ENCODE measurements at regions not wholly inside any gene's neighbourhood (a gene's known extent, or its start where the extent isn't known, plus 50 kb on each side); places are given as distances from the start of the nearest gene placed in this dataset.

DNA sequence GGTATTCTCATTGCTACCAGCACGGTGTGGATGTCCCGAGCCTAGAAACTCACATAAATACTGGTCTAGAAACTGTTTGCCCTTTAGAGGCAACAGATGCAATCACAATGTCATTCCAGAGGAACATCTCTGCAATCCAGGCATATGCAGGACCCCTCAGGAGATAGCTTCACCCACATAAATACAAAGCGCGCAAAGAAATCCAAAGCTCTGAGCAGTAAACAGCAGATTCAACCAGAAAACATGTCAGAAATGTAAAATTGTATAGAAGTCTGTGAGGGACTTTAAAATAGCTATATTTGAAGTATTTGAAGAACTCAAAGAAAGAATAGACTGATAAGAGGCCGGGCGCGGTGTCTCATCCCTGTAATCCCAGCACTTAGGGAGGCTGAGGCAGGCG lies 291.7 kb downstream of the FAM43A start:
- no peak for DNase-seq (ENCODE audit: extremely low read depth, insufficient read length)
- TF ChIP-seq, protein P1, sequence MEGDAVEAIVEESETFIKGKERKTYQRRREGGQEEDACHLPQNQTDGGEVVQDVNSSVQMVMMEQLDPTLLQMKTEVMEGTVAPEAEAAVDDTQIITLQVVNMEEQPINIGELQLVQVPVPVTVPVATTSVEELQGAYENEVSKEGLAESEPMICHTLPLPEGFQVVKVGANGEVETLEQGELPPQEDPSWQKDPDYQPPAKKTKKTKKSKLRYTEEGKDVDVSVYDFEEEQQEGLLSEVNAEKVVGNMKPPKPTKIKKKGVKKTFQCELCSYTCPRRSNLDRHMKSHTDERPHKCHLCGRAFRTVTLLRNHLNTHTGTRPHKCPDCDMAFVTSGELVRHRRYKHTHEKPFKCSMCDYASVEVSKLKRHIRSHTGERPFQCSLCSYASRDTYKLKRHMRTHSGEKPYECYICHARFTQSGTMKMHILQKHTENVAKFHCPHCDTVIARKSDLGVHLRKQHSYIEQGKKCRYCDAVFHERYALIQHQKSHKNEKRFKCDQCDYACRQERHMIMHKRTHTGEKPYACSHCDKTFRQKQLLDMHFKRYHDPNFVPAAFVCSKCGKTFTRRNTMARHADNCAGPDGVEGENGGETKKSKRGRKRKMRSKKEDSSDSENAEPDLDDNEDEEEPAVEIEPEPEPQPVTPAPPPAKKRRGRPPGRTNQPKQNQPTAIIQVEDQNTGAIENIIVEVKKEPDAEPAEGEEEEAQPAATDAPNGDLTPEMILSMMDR (IDR thresholded peaks at IDR 0.05; ENCODE audit: insufficient read depth, low read length, poor library complexity, severe bottlenecking): no peak
- H3K36me3 ChIP-seq (ENCODE audit: control insufficient read depth, insufficient read depth, low read length): no peaks in the 10 kb centered on the region
- no peaks in the 10 kb centered on the region; the same call in none of the 2 replicates for H3K27me3 ChIP-seq (replicated peaks; ENCODE audit: control insufficient read depth, insufficient read depth, low read length)
- no peak overlapping the region for H3K4me3 ChIP-seq (replicated peaks; ENCODE audit: low read depth, low read length)

DNA sequence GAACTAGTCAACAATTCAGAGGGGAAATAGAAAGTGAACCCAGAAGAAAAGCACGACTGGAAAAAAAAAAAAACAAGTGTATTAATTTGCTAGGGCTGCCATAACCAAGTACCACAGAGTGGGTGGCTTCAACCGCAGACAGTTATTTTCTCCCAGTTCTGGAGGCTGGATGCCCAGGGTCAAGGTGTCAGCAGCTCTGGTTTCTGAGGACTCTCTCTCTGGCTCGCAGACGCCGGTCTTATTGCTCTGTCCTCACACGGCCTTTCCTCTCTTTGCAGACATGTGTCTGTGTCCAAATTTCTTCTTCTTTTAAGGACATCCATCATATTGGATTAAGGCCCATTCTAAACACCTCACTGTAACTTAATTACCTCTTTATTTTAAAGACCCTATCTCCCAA lies 291.8 kb downstream of the XXYLT1 start:
- Histone ChIP-seq H3K4me3 (replicated peaks; ENCODE audit: low read depth, low read length) (no peak overlapping the region), H3K36me3 (ENCODE audit: control insufficient read depth, insufficient read depth, low read length) (no peaks in the 10 kb centered on the region), H3K27me3 (replicated peaks; ENCODE audit: control insufficient read depth, insufficient read depth, low read length) (no peaks in the 10 kb centered on the region; the same call in 1 of the 2 replicates)
- DNase-seq (ENCODE audit: extremely low read depth, insufficient read length): no peak
- TF ChIP-seq, protein P1 (IDR thresholded peaks at IDR 0.05; ENCODE audit: insufficient read depth, low read length, poor library complexity, severe bottlenecking): no peak

DNA sequence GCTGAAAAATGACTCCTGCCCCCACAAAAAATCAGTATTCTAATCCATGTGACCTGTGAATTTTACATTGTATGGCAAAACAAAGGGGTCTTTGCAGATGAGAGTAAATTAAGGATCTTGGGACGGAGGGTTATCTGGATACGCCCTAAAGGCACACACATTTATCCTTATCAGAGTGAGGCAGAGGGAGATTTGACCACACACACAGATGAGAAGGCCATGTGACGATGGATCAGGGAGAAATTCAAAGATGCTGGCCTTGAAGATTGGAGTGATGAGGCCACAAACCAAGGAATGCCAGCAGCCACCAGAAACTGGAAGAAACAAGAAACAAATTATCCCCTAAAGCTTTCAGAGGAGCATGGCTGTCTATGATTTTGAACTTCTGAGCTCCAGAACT lies 288.5 kb downstream of the XXYLT1 start:
- DNase-seq (ENCODE audit: extremely low read depth, insufficient read length): no peak
- Histone ChIP-seq H3K36me3 (ENCODE audit: control insufficient read depth, insufficient read depth, low read length) (no peaks in the 10 kb centered on the region), H3K4me3 (replicated peaks; ENCODE audit: low read depth, low read length) (no peak overlapping the region), H3K27me3 (replicated peaks; ENCODE audit: control insufficient read depth, insufficient read depth, low read length) (peaks cover 1% of the 10 kb centered on the region)
- TF ChIP-seq, protein P1 (IDR thresholded peaks at IDR 0.05; ENCODE audit: insufficient read depth, low read length, poor library complexity, severe bottlenecking): no peak

DNA sequence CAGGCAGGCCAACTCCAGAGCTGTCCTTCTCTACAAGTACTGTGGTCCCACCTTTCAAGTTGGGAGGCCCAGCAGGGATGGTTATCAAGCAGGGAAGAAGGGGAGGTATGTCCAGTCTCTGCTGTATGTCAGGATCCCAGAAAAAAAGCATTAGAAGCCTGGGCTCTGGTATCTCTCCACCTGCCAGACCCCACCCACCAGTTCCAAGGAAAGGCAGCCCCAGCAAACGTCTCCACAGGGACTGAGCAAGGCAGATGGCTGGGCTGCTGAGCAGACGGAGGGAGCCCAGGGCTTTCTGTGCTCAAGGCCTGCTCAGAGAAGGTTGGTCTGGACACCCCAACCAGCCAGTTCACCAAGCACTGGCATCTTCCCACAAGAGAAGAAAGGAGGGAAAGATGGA lies 287.8 kb downstream of the XXYLT1 start:
- DNase-seq (ENCODE audit: extremely low read depth, insufficient read length): no peak
- no peak overlapping the region for H3K4me3 ChIP-seq (replicated peaks; ENCODE audit: low read depth, low read length)
- TF ChIP-seq, protein P1 (IDR thresholded peaks at IDR 0.05; ENCODE audit: insufficient read depth, low read length, poor library complexity, severe bottlenecking): no peak
- H3K36me3 ChIP-seq (ENCODE audit: control insufficient read depth, insufficient read depth, low read length): no peaks in the 10 kb centered on the region
- peaks cover 1% of the 10 kb centered on the region for H3K27me3 ChIP-seq (replicated peaks; ENCODE audit: control insufficient read depth, insufficient read depth, low read length)

DNA sequence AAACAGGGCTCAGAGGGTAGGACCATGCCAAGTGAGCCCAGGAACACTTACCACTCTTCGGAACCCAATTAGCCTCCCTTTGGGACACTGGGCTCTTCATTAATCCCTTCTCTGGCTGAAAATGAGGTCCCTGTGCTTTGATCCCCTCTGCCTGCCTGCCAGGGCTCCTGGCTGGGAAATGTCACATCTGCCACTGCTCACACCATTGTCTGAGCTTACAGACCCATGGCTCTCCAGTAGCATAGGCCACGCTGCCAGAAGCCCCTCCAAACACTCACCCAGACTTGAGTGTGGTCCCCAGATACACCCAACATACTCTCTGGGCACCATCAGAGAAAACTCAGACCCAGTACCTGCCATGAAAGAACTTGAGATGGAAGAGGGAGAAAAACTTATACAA lies 287.3 kb downstream of the XXYLT1 start:
- Histone ChIP-seq H3K36me3 (ENCODE audit: control insufficient read depth, insufficient read depth, low read length) (no peaks in the 10 kb centered on the region), H3K27me3 (replicated peaks; ENCODE audit: control insufficient read depth, insufficient read depth, low read length) (peaks cover 1% of the 10 kb centered on the region), H3K4me3 (replicated peaks; ENCODE audit: low read depth, low read length) (no peak overlapping the region)
- TF ChIP-seq, protein P1 (IDR thresholded peaks at IDR 0.05; ENCODE audit: insufficient read depth, low read length, poor library complexity, severe bottlenecking): no peak
- DNase-seq (ENCODE audit: extremely low read depth, insufficient read length): no peak

DNA sequence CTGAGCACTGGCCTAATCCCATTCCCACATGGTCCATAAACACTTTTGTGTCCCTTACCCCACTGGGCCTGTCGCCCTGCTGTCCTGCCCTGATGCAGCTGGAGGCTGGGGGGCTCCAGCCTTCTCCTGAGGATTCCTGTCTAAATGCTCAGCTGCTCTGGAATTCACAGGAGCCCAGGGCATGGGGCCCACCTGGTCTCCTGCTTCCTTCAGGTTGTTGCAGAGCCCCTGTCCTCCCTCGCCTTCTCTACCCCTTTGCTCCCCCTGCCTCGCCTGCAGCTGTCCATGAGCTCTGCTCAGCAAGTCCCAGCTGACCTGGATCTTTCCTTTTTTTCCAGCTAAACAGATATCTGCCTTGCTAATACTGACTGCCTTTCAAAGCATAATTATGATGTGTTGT lies 286.9 kb downstream of the XXYLT1 start:
- TF ChIP-seq, protein P1 (IDR thresholded peaks at IDR 0.05; ENCODE audit: insufficient read depth, low read length, poor library complexity, severe bottlenecking): no peak
- H3K4me3 ChIP-seq (replicated peaks; ENCODE audit: low read depth, low read length): no peak overlapping the region
- no peak for DNase-seq (ENCODE audit: extremely low read depth, insufficient read length)
- H3K27me3 ChIP-seq (replicated peaks; ENCODE audit: control insufficient read depth, insufficient read depth, low read length): peaks cover 1% of the 10 kb centered on the region
- no peaks in the 10 kb centered on the region for H3K36me3 ChIP-seq (ENCODE audit: control insufficient read depth, insufficient read depth, low read length)
